ENCODE measurements at regions not wholly inside any gene's neighbourhood (a gene's known extent, or its start where the extent isn't known, plus 50 kb on each side); places are given as distances from the start of the nearest gene placed in this dataset.

DNA sequence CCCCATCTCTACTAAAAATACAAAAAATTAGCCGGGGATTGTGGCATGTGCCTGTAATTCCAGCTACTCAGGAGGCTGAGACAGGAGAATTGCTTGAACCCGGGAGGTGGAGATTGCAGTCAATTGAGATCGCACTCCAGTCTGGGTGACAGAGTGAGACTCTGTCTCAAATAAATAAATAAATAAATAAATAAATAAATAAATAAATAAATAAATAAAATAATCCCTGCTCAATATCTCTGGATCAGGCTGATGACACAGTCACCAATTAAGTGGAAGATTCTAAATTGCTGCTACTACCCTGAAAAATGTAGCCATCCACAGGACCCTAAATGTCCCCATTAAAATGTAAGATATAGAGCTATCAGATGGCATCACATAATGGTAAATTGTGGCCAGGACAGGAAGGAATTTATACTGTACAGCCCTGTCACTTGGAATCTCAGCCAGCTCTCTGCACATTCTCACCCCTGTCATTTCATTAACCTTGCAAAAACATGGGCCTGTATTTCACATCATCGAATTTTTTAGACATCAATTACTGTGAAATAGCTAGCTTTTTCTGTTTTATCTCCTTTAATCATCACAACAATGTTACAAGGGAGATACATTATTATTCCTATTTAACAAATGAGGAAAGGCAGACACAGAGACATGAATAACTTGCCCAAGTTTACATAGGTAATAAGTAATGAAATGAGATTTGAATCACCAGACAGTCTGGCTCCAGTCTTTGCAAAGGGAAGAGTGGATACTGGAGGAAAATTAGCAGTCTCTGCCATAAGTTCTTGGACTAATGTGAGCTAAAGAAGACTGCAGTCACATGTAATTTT is 56.7 kb upstream of the NTPCR start (continued):
- TF ChIP-seq YY1 (IDR thresholded peaks at IDR 0.05; ENCODE audit: extremely low read depth, insufficient replicate concordance, low read depth, low read length) = no peak
- TF ChIP-seq, protein P1, sequence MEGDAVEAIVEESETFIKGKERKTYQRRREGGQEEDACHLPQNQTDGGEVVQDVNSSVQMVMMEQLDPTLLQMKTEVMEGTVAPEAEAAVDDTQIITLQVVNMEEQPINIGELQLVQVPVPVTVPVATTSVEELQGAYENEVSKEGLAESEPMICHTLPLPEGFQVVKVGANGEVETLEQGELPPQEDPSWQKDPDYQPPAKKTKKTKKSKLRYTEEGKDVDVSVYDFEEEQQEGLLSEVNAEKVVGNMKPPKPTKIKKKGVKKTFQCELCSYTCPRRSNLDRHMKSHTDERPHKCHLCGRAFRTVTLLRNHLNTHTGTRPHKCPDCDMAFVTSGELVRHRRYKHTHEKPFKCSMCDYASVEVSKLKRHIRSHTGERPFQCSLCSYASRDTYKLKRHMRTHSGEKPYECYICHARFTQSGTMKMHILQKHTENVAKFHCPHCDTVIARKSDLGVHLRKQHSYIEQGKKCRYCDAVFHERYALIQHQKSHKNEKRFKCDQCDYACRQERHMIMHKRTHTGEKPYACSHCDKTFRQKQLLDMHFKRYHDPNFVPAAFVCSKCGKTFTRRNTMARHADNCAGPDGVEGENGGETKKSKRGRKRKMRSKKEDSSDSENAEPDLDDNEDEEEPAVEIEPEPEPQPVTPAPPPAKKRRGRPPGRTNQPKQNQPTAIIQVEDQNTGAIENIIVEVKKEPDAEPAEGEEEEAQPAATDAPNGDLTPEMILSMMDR (IDR thresholded peaks at IDR 0.05 in 2 of 3, conservative IDR thresholded peaks at IDR 0.05 in 1 of 3; ENCODE audit: borderline replicate concordance in 1 of 3, insufficient read depth in 1 of 3, low read depth in 2 of 3, low read length in 2 of 3) = no peak
- no peak for TF ChIP-seq RAD21 (IDR thresholded peaks at IDR 0.05; ENCODE audit: low read depth)
- TF ChIP-seq, protein P2, sequence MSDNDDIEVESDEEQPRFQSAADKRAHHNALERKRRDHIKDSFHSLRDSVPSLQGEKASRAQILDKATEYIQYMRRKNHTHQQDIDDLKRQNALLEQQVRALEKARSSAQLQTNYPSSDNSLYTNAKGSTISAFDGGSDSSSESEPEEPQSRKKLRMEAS (IDR thresholded peaks at IDR 0.05) = no peak
- TF ChIP-seq POLR2AphosphoS5 (IDR thresholded peaks at IDR 0.05; ENCODE audit: low read depth, low read length) = no peak

DNA sequence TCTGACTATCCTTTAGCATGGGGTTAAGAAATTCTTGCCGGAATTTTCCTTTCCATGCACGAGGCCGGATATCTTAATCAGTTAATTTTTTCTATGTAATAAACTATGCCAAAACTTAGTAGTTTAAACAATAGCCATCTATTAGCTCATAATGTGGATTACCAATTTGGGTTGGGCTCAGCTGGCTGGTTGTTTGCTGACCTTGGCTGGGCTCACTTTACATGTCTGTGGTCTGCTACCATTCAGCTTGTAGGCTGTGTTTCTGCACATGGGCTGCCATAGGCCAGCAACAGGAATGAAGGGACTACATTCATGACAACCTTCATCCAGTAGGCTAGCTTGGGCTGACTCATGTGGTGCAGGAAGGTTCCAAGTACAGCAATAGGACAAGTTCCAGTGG is 56.0 kb upstream of the NTPCR start:
- CTCF ChIA-PET = no interaction called here
- Histone ChIP-seq H3K27me3 (ENCODE audit: insufficient read depth, low read length) (no peaks in the 10 kb centered on the region), H3K4me2 (ENCODE audit: low read length) (no peak overlapping the region), H2AFZ (ENCODE audit: low read depth, low read length, poor library complexity, severe bottlenecking) (no peak overlapping the region), H3K27ac (ENCODE audit: low read depth, low read length) (no peak overlapping the region), H3K36me3 (ENCODE audit: control insufficient read depth in 1 of 2, insufficient read depth in 2 of 2, low read length in 2 of 2) (no peaks in the 10 kb centered on the region), H3K9ac (ENCODE audit: low read length) (no peak overlapping the region), H3K4me1 (ENCODE audit: control insufficient read depth in 1 of 2, insufficient read depth in 2 of 2, low read length in 2 of 2) (no peaks in the 10 kb centered on the region), H3K4me3 (replicated peaks in 1 of 2; ENCODE audit: low read depth in 1 of 2, low read length in 2 of 2) (no peak overlapping the region), H3K9me2 (ENCODE audit: insufficient read depth) (no peaks in the 10 kb centered on the region), H4K20me1 (ENCODE audit: insufficient read depth) (no peaks in the 10 kb centered on the region), H3K9me3 (ENCODE audit: control insufficient read depth in 1 of 2, insufficient read depth in 1 of 2, low read depth in 1 of 2, low read length in 2 of 2) (no peaks in the 10 kb centered on the region), H3K79me2 (ENCODE audit: insufficient read depth, low read length) (no peaks in the 10 kb centered on the region)
- TF ChIP-seq EGR1 (IDR thresholded peaks at IDR 0.05; ENCODE audit: low read depth) (no peak), RAD21 (IDR thresholded peaks at IDR 0.05; ENCODE audit: low read depth) (no peak)
- no peak for DNase-seq (ENCODE audit: low read depth, low spot score)
- intact Hi-C loops (cut with micrococcal nuclease) = no loop called here
- BruUV-seq (replicated peaks) = no TSS peak
- RAD21 ChIA-PET (ENCODE audit: low non-redundant PET in 1 of 2, low total read pairs in 2 of 2, uncharacterized antibody in 2 of 2, unreplicated experiment in 2 of 2) = no interaction called here
- ATAC-seq = no peak
- POLR2A ChIA-PET = no interaction called here

Measured in HCT116 (cell line).